ENCODE measurements at regions not wholly inside any gene's neighbourhood (a gene's known extent, or its start where the extent isn't known, plus 50 kb on each side); places are given as distances from the start of the nearest gene placed in this dataset.

GRCh38 chr10:89901895-89902294 lies 200.5 kb downstream of the KIF20B start:
- TF ChIP-seq CTCF (IDR thresholded peaks at IDR 0.05) (no peak), POLR2A (IDR thresholded peaks at IDR 0.05) (no peak)

All from heart left ventricle (tissue), 13 donors.